Endodermal cell (in vitro differentiated cells): ENCODE measurements at regions not wholly inside any gene's neighbourhood (a gene's known extent, or its start where the extent isn't known, plus 50 kb on each side); places are given as distances from the start of the nearest gene placed in this dataset.

Experiments
- DNase-seq: peaks from one replicate; pipeline ENCODE4 v3.0.0-alpha.2; 2017
- H3K27ac ChIP-seq: 2 replicates; pipeline ENCODE4 v1.5.1; 2013; ENCODE audit warnings: mild to moderate bottlenecking, low read depth, low read length, moderate library complexity
- H3K27me3 ChIP-seq: 2 replicates; pipeline ENCODE4 v1.6.1; 2013; ENCODE audit warnings: mild to moderate bottlenecking, low read length, moderate library complexity; ENCODE audit not compliant: insufficient read depth, control insufficient read depth, poor library complexity, severe bottlenecking
- H3K36me3 ChIP-seq: 2 replicates; pipeline ENCODE4 v1.7.0; 2013; ENCODE audit warnings: mild to moderate bottlenecking, low read length, moderate library complexity; ENCODE audit not compliant: control insufficient read depth, insufficient read depth
- H3K4me1 ChIP-seq: one replicate; pipeline ENCODE4 v1.7.0; 2013; ENCODE audit warnings: low read length; ENCODE audit not compliant: control insufficient read depth, insufficient read depth
- H3K4me3 ChIP-seq: 2 replicates; pipeline ENCODE4 v1.5.1; 2013; ENCODE audit warnings: mild to moderate bottlenecking, low read length, moderate library complexity
- H3K9ac ChIP-seq: 2 replicates; pipeline ENCODE4 v1.6.1; 2013; ENCODE audit warnings: mild to moderate bottlenecking, low read length, moderate library complexity; ENCODE audit not compliant: poor library complexity, severe bottlenecking; ENCODE audit errors: extremely low read depth
- H3K9me3 ChIP-seq: 2 replicates; pipeline ENCODE4 v1.6.1; 2013; ENCODE audit warnings: mild to moderate bottlenecking, low read length, moderate library complexity; ENCODE audit not compliant: control insufficient read depth
- H3K27ac Mint-ChIP-seq: 2 replicates; pipeline ENCODE4 v1.8.0; 2020; ENCODE audit warnings: mixed read lengths
- H3K27me3 Mint-ChIP-seq: 2 replicates; pipeline ENCODE4 v1.8.0; 2021; ENCODE audit warnings: mild to moderate bottlenecking, mixed read lengths; ENCODE audit not compliant: insufficient read depth
- H3K36me3 Mint-ChIP-seq: 2 replicates; pipeline ENCODE4 v1.8.0; 2020; ENCODE audit warnings: low read depth, mixed read lengths
- H3K4me1 Mint-ChIP-seq: 2 replicates; pipeline ENCODE4 v1.8.0; 2020; ENCODE audit warnings: mixed read lengths
- H3K4me3 Mint-ChIP-seq: 2 replicates; pipeline ENCODE4 v1.8.0; 2020; ENCODE audit warnings: mild to moderate bottlenecking, moderate library complexity, mixed read lengths
- H3K9me3 Mint-ChIP-seq: 2 replicates; pipeline ENCODE4 v1.8.0; 2020; ENCODE audit warnings: mild to moderate bottlenecking, mixed read lengths
- CTCF ChIP-seq: fragments of 200-600 bp; sonication (generic); conservative IDR thresholded peaks from 2 replicates; pipeline ENCODE4 v1.5.0; 2021; ENCODE audit warnings: antibody characterized with exemption, mild to moderate bottlenecking
- WGBS, 2 experiments: methylation state at CpG; one replicate each; pipeline versions ENCODE4 v1.1.5 to v1.1.7; 2013; ENCODE audit warnings: missing lambda C conversion rate in 2 of 2, mixed read lengths in 1 of 2; ENCODE audit not compliant: insufficient coverage in 1 of 2, insufficient read length in 1 of 2; 5-methylcytosine and 5-hydroxymethylcytosine counted together

GRCh38 chr2:13030606-13031005, 313.9 kb downstream of the TRIB2 start:
- Histone ChIP-seq H3K36me3 (no peaks in the 10 kb centered on the region), H3K27me3 (no peaks in the 10 kb centered on the region), H3K9me3 (no peaks in the 10 kb centered on the region), H3K9ac (no peak overlapping the region), H3K4me1 (no peaks in the 10 kb centered on the region), H3K27ac (no peak overlapping the region), H3K4me3 (no peak overlapping the region)
- no peaks in the 10 kb centered on the region for H3K36me3 Mint-ChIP-seq
- H3K4me1 Mint-ChIP-seq = no peaks in the 10 kb centered on the region
- H3K4me3 Mint-ChIP-seq = no peak overlapping the region
- no peak for DNase-seq
- 86% methylated on average over 2 of the region's 2 CpGs; no CpG with 5 or more reads in 1 of the 2 experiments for WGBS, 2 experiments
- H3K27ac Mint-ChIP-seq = no peak overlapping the region
- no peaks in the 10 kb centered on the region for H3K27me3 Mint-ChIP-seq
- no peak for TF ChIP-seq CTCF
- no peaks in the 10 kb centered on the region for H3K9me3 Mint-ChIP-seq

- Mint-ChIP-seq H3K9me3 (no peaks in the 10 kb centered on the region), H3K36me3 (no peaks in the 10 kb centered on the region), H3K27ac (no peak overlapping the region), H3K4me3 (no peak overlapping the region), H3K4me1 (no peaks in the 10 kb centered on the region), H3K27me3 (peaks cover 2% of the 10 kb centered on the region)
- Histone ChIP-seq H3K27me3 (no peaks in the 10 kb centered on the region), H3K9ac (no peak overlapping the region), H3K4me1 (no peaks in the 10 kb centered on the region), H3K36me3 (no peaks in the 10 kb centered on the region), H3K4me3 (no peak overlapping the region), H3K9me3 (no peaks in the 10 kb centered on the region), H3K27ac (no peak overlapping the region)
- no peak for DNase-seq
- 84 to 100% methylated on average over 1 of the region's 1 CpG for WGBS, 2 experiments
- no peak for TF ChIP-seq CTCF
Observed at GRCh38 chr2:13034861-13035260, 318.1 kb downstream of the TRIB2 start.

GRCh38 chr2:13035866-13036265, 319.1 kb downstream of the TRIB2 start:
- peaks cover 2% of the 10 kb centered on the region for H3K9me3 Mint-ChIP-seq
- peaks cover 2% of the 10 kb centered on the region for H3K27me3 Mint-ChIP-seq
- DNase-seq = no peak

More at GRCh38 chr2:13035866-13036265, 319.1 kb downstream of the TRIB2 start:
- no peak overlapping the region for H3K9ac ChIP-seq
- no peaks in the 10 kb centered on the region for H3K36me3 Mint-ChIP-seq
- H3K4me3 Mint-ChIP-seq = no peak overlapping the region
- H3K4me1 Mint-ChIP-seq = no peaks in the 10 kb centered on the region
- no peak for TF ChIP-seq CTCF
- H3K27me3 ChIP-seq = no peaks in the 10 kb centered on the region
- H3K27ac ChIP-seq = no peak overlapping the region
- H3K4me1 ChIP-seq = no peaks in the 10 kb centered on the region
- no peak overlapping the region for H3K4me3 ChIP-seq
- H3K36me3 ChIP-seq = no peaks in the 10 kb centered on the region
- WGBS, 2 experiments = 92% methylated on average over 2 to 3 of the region's 3 CpGs
- H3K27ac Mint-ChIP-seq = no peak overlapping the region
- no peaks in the 10 kb centered on the region for H3K9me3 ChIP-seq
